DMS53 (cell line): ENCODE measurements at regions not wholly inside any gene's neighbourhood (a gene's known extent, or its start where the extent isn't known, plus 50 kb on each side); places are given as distances from the start of the nearest gene placed in this dataset.
"Not testable (repeated sequence)": the region's sequence is repeated elsewhere in the genome, so short reads cannot be mapped to it uniquely, and the experiment has no call there.

Experiments used
- DNase-seq: peaks from one replicate; lab custom pipeline; 2025; lab: John Stamatoyannopoulos, UW

- peak; percentile 18 for DNase-seq
These were observed 502.6 kb downstream of the ADRA2A start for GRCh38 chr10:111579473-111579872.

- DNase-seq: no peak
These were observed 513.9 kb downstream of the ADRA2A start for GRCh38 chr10:111590703-111591102.

DNA sequence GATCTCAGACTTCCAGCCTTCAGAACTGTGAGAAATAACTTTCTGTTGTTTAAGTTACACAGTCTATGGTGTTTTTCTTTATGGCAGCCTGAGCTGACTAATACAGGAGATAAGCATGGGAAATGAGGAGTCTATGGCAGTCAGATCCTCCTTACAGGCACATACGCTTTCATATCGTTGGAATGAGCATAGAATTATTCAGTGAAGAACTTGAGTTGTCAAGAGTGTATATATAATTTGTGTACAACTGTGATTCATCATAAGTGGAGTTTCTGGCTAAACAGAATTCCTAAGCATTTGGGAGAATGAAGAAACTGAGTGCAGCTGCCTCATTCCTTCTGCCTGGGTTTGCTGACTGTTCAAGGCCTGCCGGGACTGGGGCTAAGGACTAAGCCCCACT is 516.7 kb downstream of the ADRA2A start:
- DNase-seq: no peak

GRCh38 chr10:111595173-111595572 is 518.3 kb downstream of the ADRA2A start:
- no peak for DNase-seq

GRCh38 chr10:111598433-111599059 is 521.7 kb downstream of the ADRA2A start:
- DNase-seq: peak; percentile 80

- no peak for DNase-seq
These were observed 523.1 kb downstream of the ADRA2A start for GRCh38 chr10:111599943-111600342.

- no peak for DNase-seq
These were observed 523.9 kb downstream of the ADRA2A start for GRCh38 chr10:111600772-111601171.

DNA sequence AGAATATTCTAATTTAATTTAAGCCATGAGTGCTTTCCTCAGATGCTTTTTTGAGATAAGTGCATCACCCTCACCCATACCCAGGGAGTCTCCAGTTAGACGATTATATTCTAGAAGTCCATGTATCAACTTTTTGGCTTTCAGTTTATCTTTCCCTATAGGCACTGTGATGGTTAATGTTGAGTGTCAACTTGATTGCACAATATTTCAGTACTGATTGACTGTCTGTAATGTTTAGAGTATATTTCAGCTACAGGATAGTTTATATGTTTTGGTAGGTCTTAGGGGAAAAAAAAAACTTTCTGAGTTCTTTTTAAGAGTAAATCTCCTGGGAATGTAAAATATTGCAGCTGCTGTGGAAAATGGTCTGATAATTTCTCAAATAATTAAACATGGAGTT is 535.4 kb downstream of the ADRA2A start:
- DNase-seq: no peak

DNA sequence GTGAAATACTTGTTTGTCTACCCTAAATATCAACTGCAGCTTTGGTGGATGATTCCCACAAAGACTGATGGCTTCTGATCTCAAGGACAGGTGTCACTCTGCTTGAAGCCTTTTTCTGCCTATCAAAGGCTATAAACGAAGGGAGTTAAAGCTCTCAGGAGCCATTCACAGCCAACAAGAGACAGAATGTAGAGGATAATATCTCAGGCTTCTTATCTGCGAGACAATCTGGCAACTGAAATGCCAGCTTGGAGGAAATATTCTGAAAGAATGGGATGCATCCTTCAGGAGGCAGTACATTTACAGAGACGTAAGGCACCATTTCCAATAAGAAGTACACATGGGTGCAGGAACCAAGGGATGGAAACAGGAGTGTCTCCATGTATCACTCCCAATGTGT is 549.4 kb downstream of the GPAM start:
- DNase-seq: no peak

- DNase-seq: no peak
These were observed 537.5 kb downstream of the GPAM start for GRCh38 chr10:111646021-111646420.

DNA sequence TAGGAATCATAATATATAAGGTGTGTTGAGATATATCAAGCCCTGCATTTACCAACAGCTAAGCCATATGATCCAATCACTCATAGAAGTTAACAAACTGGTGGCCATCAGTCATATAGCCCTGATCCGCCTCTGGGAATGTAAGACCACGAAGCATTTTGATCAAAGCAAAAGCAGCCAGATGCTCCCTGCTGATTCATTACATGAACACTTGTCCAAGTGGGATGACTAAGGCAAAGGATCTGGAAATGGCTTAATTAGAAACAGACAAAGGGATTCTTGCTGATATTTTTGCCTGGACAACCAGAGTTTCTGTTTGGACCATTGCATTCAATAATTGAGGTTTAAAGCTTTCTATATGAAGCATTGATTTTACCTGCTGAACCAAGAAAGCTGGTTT is 535.5 kb downstream of the GPAM start:
- DNase-seq: no peak

GRCh38 chr10:111649080-111649479 is 534.5 kb downstream of the GPAM start:
- not testable (repeated sequence) for DNase-seq

GRCh38 chr10:111650088-111650487 is 533.5 kb downstream of the GPAM start:
- no peak for DNase-seq

DNA sequence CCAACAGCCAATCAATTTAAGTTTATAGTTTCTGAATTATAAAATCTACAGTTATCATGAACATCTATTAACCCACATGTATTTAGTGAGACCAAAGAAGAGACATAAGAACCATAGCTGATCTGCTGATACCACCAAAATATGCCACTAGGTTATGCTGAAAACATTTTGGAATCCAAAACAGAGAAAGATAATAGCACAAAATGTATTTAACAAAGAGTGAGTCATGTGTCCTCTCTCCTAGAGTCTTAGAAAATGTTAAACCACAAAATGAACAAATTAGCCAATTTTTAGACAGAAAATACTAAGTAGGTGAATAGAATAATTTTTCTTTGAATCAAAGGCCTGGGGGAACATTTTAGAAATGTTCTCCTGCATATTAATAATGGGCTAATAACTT is 527.5 kb downstream of the GPAM start:
- no peak for DNase-seq

GRCh38 chr10:111677759-111678158 is 505.8 kb downstream of the GPAM start:
- no peak for DNase-seq

- DNase-seq: no peak
These were observed 496.8 kb downstream of the GPAM start for GRCh38 chr10:111686796-111687195.

- no peak for DNase-seq
These were observed 484.9 kb downstream of the GPAM start for GRCh38 chr10:111698711-111699110.

GRCh38 chr10:111703986-111704385 is 479.6 kb downstream of the GPAM start:
- no peak for DNase-seq

- no peak for DNase-seq
These were observed 478.5 kb downstream of the GPAM start for GRCh38 chr10:111705021-111705420.

- no peak for DNase-seq
These were observed 477.2 kb downstream of the GPAM start for GRCh38 chr10:111706331-111706730.

DNA sequence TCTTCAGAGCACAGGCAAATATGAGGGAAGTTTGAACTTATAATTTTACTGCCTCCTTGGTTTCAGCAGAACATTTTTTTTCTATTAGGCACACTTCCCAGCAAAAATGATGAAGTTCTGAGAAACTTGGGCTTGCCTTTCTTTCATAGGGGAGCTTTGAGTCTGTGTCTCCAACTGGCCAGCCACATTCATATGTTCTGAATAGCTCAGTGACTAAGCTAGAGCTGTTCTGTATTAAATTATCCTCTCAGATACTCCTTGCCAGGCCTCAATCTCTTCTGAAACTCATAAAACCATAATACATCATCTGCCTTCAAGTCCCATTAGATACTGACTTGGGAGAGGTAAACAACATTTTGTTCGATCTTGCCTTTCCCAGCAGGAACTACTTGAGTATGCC is 476.5 kb downstream of the GPAM start:
- no peak for DNase-seq

DNA sequence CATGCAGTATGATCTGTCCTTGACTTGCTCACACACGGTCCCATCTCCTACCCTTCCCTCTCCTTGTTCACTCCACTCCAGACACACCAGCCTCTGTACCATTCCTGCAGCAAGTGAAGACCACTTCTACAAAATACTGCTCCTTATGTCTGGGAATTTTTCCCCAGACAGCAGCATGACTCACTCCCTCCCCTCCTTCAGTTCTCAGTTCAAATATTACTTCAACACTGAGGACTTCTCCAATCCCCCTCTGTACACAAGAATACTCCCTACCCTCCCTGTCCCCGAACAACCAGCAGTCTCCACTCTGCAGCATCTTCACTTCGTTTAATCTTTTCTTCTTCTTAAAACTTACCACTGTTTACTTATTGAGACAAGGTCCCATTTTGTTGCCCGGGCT is 474.0 kb downstream of the GPAM start:
- DNase-seq: no peak

- no peak for DNase-seq
These were observed 467.5 kb downstream of the GPAM start for GRCh38 chr10:111716032-111716431.

DNA sequence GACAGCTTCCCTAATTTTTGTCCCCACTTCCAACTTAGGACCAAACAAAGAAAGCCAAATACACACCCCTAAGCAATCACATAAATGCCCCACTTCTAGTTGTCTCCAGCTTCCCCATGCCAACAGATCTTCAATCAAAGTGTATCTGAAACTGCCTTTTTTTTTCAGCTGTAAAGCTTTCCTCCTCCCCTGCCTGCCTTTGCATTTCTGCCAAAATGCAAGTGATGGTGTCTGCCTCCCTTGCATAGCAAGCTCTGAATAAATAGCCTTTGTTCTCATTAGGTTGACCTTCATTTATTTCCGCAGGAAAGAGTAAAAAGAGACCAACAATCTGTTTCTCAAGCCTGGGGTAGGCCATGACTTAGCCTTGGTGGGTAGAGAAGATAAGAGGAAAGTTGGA is 459.4 kb downstream of the GPAM start:
- no peak for DNase-seq

DNA sequence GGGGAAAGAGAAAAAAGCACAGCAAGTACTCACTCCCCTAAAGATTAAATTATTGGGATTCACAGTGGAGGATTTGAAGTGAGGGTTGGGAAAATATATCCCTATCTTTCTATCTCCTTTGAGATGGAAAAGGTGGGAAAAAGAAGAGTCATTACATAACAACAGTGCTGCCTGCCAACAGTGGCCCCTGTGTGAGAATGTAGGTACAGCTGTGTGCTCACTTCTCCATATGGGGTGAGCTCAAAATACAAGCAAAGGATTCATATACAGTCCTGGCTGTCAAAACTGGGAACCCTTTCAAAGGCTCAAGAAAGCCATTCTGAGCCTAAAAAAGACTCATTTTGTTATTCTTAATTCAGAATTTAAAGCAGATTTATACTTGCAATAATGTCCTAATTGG is 458.5 kb downstream of the GPAM start:
- no peak for DNase-seq
